Gastroesophageal sphincter (tissue), 3 donors: ENCODE measurements at regions not wholly inside any gene's neighbourhood (a gene's known extent, or its start where the extent isn't known, plus 50 kb on each side); places are given as distances from the start of the nearest gene placed in this dataset.

Source experiments
- CTCF ChIP-seq, 4 experiments: fragments of 200-600 bp in 2 of 4; fragments of 450-650 bp in 2 of 4; sonication (generic) in 1 of 4; IDR thresholded peaks; one replicate each; pipeline ENCODE4 v1.5.1; 2017 to 2019; ENCODE audit warnings: antibody characterized with exemption in 4 of 4, mild to moderate bottlenecking in 2 of 4, moderate library complexity in 2 of 4
- POLR2A ChIP-seq, 2 donors: fragments of 450-650 bp; IDR thresholded peaks; one replicate each; pipeline ENCODE4 v1.6.1; 2017; ENCODE audit warnings: antibody characterized with exemption in 2 of 2, mild to moderate bottlenecking in 2 of 2, moderate library complexity in 1 of 2
- POLR2AphosphoS5 ChIP-seq: sonication (generic); formaldehyde crosslinking; IDR thresholded peaks from one replicate; pipeline ENCODE4 v1.6.1; 2017; ENCODE audit warnings: antibody characterized with exemption

- no peak for TF ChIP-seq CTCF (IDR thresholded peaks at IDR 0.05)
- TF ChIP-seq POLR2A (IDR thresholded peaks at IDR 0.05): no peak
- no peak for TF ChIP-seq POLR2AphosphoS5
Observed at GRCh38 chr11:105232021-105232420, 92.5 kb upstream of the CARD18 start.
